PC-3 (cell line): ENCODE measurements at regions not wholly inside any gene's neighbourhood (a gene's known extent, or its start where the extent isn't known, plus 50 kb on each side); places are given as distances from the start of the nearest gene placed in this dataset.

Source experiments
- ATAC-seq: fragments of 200-7000 bp; cut with Tn5 transposase; 2 replicates; pipeline ENCODE4 v1.9.1; 2020; ENCODE audit warnings: mild to moderate bottlenecking, moderate library complexity
- BruUV-seq: library from RNA; stranded (reverse); fragments of 400-500 nt; replicated peaks from 2 replicates; lab custom pipeline; 2021; lab: Mats Ljungman, UMichigan
- CTCF ChIA-PET: fragments of 300-600 bp; sonication (Branson Sonifier 250); formaldehyde crosslinking; loops from one replicate; lab custom pipeline; 2022; ENCODE audit warnings: antibody characterized with exemption; lab: Charles Lee
- POLR2A ChIA-PET: fragments of 300-600 bp; sonication (Branson Sonifier 250); formaldehyde crosslinking; loops from one replicate; lab custom pipeline; 2022; ENCODE audit warnings: antibody characterized with exemption; ENCODE audit not compliant: unreplicated experiment; lab: Charles Lee
- DNase-seq: peaks from one replicate; pipeline ENCODE4 v3.0.0-alpha.2; 2015
- H2AFZ ChIP-seq: fragments of 300-600 bp; sonication (generic); 2 replicates; pipeline ENCODE4 v1.6.0; 2016; ENCODE audit warnings: antibody characterized with exemption, low read length
- H3F3A ChIP-seq: fragments of 300-600 bp; sonication (generic); one replicate; pipeline ENCODE4 v1.6.0; 2017; ENCODE audit warnings: antibody characterized with exemption, low read length, control low read depth, mild to moderate bottlenecking; ENCODE audit not compliant: unreplicated experiment
- H3K27ac ChIP-seq: fragments of 300-600 bp; sonication (generic); 2 replicates; pipeline ENCODE4 v1.5.1; 2016; ENCODE audit warnings: mild to moderate bottlenecking, low read length
- H3K27me3 ChIP-seq: fragments of 300-600 bp; sonication (generic); 2 replicates; pipeline ENCODE4 v1.6.1; 2016; ENCODE audit warnings: low read length, mixed read lengths
- H3K36me3 ChIP-seq: fragments of 300-600 bp; sonication (generic); 2 replicates; pipeline ENCODE4 v1.6.1; 2016; ENCODE audit warnings: low read depth, mixed run types, low read length, mixed read lengths
- H3K4me1 ChIP-seq: fragments of 300-600 bp; sonication (generic); 2 replicates; pipeline ENCODE4 v1.5.1; 2016; ENCODE audit warnings: low read length; ENCODE audit not compliant: insufficient read depth
- H3K4me2 ChIP-seq: fragments of 300-600 bp; sonication (generic); 2 replicates; pipeline ENCODE4 v1.6.0; 2016; ENCODE audit warnings: low read length
- H3K4me3 ChIP-seq: fragments of 300-600 bp; sonication (generic); 2 replicates; pipeline ENCODE4 v1.5.1; 2016; ENCODE audit warnings: mild to moderate bottlenecking, low read length, mixed read lengths
- H3K79me2 ChIP-seq: fragments of 300-600 bp; sonication (generic); 2 replicates; pipeline ENCODE4 v1.6.1; 2017; ENCODE audit warnings: low read length, mixed read lengths
- H3K9ac ChIP-seq: fragments of 300-600 bp; sonication (generic); 2 replicates; pipeline ENCODE4 v1.6.0; 2016; ENCODE audit warnings: mild to moderate bottlenecking, low read length
- H3K9me2 ChIP-seq: fragments of 300-600 bp; sonication (generic); replicated peaks from 2 replicates; pipeline ENCODE4 v1.6.1; 2016; ENCODE audit warnings: mixed run types, low read length, mixed read lengths
- H3K9me3 ChIP-seq: fragments of 300-600 bp; sonication (generic); 2 replicates; pipeline ENCODE4 v1.6.1; 2016; ENCODE audit warnings: low read length, mixed read lengths
- H4K20me1 ChIP-seq: fragments of 300-600 bp; sonication (generic); 2 replicates; pipeline ENCODE4 v1.6.1; 2016; ENCODE audit warnings: low read length, mixed read lengths
- EZH2 ChIP-seq: fragments of 300-600 bp; sonication (generic); IDR thresholded peaks from one replicate; pipeline ENCODE4 v1.6.1; 2017; ENCODE audit warnings: antibody characterized with exemption, mild to moderate bottlenecking, low read length; ENCODE audit not compliant: unreplicated experiment
- EZH2phosphoT487 ChIP-seq: fragments of 300-600 bp; sonication (generic); IDR thresholded peaks from 2 replicates; pipeline ENCODE4 v1.6.1; 2018; ENCODE audit warnings: mild to moderate bottlenecking, antibody characterized with exemption, low read length, borderline replicate concordance
- intact Hi-C: fragments of 100-400 bp; cut with micrococcal nuclease; formaldehyde crosslinking; loops from 2 replicates; pipeline ENCODE4 v1.9.0; 2023
- TF ChIP-seq, protein P1 (sequence below): fragments of 300-600 bp; sonication (generic); conservative IDR thresholded peaks from 2 replicates; pipeline ENCODE4 v1.5.1; 2017; ENCODE audit warnings: antibody characterized with exemption, low read depth, mild to moderate bottlenecking, low read length

DNA sequence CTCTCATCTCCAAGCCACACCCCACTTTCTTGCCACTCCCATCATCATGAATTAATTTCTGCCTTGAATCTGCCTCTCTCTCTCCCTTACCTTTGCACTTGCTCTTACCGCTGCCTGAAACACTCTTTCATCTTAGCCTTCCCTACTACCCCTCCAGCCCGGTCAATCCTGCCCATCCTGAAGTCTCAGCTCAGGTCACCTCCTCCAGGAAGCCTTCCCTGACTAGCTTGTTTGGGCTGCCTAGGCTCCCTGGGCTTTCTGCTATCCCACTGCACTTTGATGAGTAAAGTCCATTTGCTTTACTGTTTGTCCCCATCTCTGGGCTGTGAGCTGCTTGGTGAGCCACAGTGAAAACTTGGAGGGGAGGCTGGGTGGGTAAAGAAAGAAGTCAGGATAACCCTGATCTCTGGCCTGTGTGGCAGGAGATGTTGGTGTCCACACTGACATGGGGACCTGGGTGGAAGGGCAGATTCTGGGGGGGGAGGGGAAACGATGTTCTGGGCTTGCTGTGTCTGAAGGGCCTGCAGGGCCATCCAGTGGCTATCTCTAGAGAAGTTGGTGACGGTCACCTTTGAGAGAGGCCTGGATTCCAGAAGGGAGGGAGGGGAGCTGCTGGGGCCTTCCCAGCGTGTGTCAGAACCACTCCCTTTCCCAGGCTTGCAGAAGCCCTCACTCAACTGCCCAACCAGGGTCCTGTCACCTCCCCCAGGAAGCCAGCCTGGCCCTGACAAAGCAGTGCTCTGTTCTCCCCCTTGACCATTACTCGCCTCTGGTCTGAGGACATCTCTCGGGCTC is 75.0 kb upstream of the DAB2IP start:
- Histone ChIP-seq H3K4me2 (no peak overlapping the region), H3F3A (no peaks in the 10 kb centered on the region), H3K9ac (no peak overlapping the region), H3K36me3 (no peaks in the 10 kb centered on the region), H3K79me2 (no peaks in the 10 kb centered on the region), H3K9me2 (no peaks in the 10 kb centered on the region), H3K4me3 (no peak overlapping the region), H3K27me3 (no peaks in the 10 kb centered on the region), H4K20me1 (no peaks in the 10 kb centered on the region), H3K27ac (no peak overlapping the region), H3K4me1 (no peaks in the 10 kb centered on the region), H3K9me3 (no peaks in the 10 kb centered on the region), H2AFZ (no peak overlapping the region)
- BruUV-seq = no TSS peak
- ChIA-PET POLR2A (no interaction called here), CTCF (interaction anchor here (0.6 kb wide), 1 partner anchor 64 kb away, joined by 4 read pairs; no protein-coding TSS in a partner anchor)
- no peak for TF ChIP-seq EZH2
- TF ChIP-seq EZH2phosphoT487 = no peak
- TF ChIP-seq, protein P1, sequence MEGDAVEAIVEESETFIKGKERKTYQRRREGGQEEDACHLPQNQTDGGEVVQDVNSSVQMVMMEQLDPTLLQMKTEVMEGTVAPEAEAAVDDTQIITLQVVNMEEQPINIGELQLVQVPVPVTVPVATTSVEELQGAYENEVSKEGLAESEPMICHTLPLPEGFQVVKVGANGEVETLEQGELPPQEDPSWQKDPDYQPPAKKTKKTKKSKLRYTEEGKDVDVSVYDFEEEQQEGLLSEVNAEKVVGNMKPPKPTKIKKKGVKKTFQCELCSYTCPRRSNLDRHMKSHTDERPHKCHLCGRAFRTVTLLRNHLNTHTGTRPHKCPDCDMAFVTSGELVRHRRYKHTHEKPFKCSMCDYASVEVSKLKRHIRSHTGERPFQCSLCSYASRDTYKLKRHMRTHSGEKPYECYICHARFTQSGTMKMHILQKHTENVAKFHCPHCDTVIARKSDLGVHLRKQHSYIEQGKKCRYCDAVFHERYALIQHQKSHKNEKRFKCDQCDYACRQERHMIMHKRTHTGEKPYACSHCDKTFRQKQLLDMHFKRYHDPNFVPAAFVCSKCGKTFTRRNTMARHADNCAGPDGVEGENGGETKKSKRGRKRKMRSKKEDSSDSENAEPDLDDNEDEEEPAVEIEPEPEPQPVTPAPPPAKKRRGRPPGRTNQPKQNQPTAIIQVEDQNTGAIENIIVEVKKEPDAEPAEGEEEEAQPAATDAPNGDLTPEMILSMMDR = no peak
- DNase-seq = no peak
- ATAC-seq = no peak
- intact Hi-C loops = no loop called here

DNA sequence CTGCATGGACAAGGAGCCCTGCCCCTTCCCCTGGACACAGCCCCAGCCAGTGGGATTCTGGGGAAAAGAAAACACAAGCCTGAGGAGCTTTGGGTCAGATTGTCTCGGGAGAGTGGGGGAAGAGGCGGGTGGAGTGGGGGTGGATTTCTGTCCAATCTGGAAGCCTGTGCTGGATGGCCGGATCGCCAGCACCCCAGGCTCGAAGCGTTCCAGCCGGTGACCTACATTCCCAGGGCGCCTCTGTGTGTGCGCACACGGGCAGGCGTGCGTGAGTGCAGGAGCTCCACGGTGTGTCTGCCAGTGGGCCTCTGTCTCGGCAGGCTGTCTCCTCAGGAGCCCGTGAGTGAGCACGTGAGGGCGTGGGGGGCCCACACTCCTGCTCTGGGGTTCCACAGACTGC is 74.3 kb upstream of the DAB2IP start:
- Histone ChIP-seq H3K4me1 (no peaks in the 10 kb centered on the region), H3F3A (no peaks in the 10 kb centered on the region), H4K20me1 (no peaks in the 10 kb centered on the region), H3K27ac (no peak overlapping the region), H3K9me2 (no peaks in the 10 kb centered on the region), H3K79me2 (no peaks in the 10 kb centered on the region), H3K27me3 (no peaks in the 10 kb centered on the region), H3K9me3 (no peaks in the 10 kb centered on the region), H3K36me3 (no peaks in the 10 kb centered on the region), H2AFZ (no peak overlapping the region), H3K4me2 (no peak overlapping the region), H3K4me3 (no peak overlapping the region), H3K9ac (no peak overlapping the region)
- TF ChIP-seq EZH2 (no peak), EZH2phosphoT487 (no peak)
- TF ChIP-seq, protein P1 = no peak
- ChIA-PET CTCF (interaction anchor here (0.6 kb wide), 1 partner anchor 63 kb away, joined by 4 read pairs; no protein-coding TSS in a partner anchor), POLR2A (interaction anchor here (0.6 kb wide), 1 partner anchor 303 kb away, joined by 3 read pairs; no protein-coding TSS in a partner anchor)
- no TSS peak for BruUV-seq
- intact Hi-C loops = no loop called here
- DNase-seq = no peak
- no peak for ATAC-seq

DNA sequence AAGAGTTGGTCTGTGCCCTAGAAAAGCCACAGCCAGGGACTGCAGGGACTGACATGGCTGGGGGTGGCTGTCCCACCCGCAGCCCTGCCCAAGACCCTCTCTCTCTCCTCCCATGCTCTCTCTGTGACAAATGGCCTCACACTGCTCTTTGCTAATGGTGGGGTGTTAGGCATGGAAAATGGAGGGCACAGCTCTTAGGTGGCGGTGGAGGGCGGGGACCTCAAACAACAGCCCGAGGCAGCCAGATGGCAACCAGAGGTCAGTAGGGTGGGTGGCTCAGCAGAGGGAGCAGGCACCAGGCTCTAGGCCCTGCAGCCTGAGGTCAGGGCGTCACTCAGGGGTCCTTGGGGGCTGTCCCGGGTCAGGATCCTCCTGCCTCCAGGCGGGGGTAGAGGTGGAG is 73.9 kb upstream of the DAB2IP start:
- H3K4me3 ChIP-seq = no peak overlapping the region
- ATAC-seq (no peak), DNase-seq (no peak)
- no peaks in the 10 kb centered on the region for H3K9me3 ChIP-seq
- no peak overlapping the region for H2AFZ ChIP-seq
- no peaks in the 10 kb centered on the region for H4K20me1 ChIP-seq
- H3K36me3 ChIP-seq = no peaks in the 10 kb centered on the region
- H3K9ac ChIP-seq = no peak overlapping the region
- no peaks in the 10 kb centered on the region for H3K27me3 ChIP-seq
- no peaks in the 10 kb centered on the region for H3F3A ChIP-seq
- no peaks in the 10 kb centered on the region for H3K79me2 ChIP-seq
- intact Hi-C loops = no loop called here
- CTCF ChIA-PET = no interaction called here
- BruUV-seq = no TSS peak
- POLR2A ChIA-PET = interaction anchor here (0.6 kb wide), 1 partner anchor 304 kb away, joined by 3 read pairs; no protein-coding TSS in a partner anchor
- no peaks in the 10 kb centered on the region for H3K4me1 ChIP-seq
- TF ChIP-seq, protein P1 = no peak
- TF ChIP-seq EZH2phosphoT487 (no peak), EZH2 (no peak)
- no peak overlapping the region for H3K27ac ChIP-seq
- no peak overlapping the region for H3K4me2 ChIP-seq
- H3K9me2 ChIP-seq = no peaks in the 10 kb centered on the region
